ENCODE measurements at regions not wholly inside any gene's neighbourhood (a gene's known extent, or its start where the extent isn't known, plus 50 kb on each side); places are given as distances from the start of the nearest gene placed in this dataset.

DNA sequence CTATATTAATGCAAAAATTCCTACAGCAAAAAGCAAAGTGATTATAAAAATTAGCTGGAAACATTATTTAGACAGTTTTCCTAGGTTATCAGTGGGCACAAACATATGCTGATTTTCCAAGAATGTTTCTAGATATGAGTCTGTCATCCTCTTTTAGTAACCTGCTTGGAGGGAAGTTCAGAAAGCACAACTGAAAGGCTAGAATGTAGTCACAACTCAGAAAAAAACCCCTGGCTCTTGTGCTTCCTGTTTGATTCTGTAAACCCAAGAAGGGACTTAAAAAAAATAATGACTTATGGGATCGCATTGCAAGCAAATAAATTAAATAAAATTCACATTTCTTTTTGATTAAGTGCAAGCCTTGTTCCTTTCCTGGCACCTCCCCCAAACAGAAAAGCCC, 708.4 kb upstream of the EPHA7 start:
- TF ChIP-seq, protein P1, sequence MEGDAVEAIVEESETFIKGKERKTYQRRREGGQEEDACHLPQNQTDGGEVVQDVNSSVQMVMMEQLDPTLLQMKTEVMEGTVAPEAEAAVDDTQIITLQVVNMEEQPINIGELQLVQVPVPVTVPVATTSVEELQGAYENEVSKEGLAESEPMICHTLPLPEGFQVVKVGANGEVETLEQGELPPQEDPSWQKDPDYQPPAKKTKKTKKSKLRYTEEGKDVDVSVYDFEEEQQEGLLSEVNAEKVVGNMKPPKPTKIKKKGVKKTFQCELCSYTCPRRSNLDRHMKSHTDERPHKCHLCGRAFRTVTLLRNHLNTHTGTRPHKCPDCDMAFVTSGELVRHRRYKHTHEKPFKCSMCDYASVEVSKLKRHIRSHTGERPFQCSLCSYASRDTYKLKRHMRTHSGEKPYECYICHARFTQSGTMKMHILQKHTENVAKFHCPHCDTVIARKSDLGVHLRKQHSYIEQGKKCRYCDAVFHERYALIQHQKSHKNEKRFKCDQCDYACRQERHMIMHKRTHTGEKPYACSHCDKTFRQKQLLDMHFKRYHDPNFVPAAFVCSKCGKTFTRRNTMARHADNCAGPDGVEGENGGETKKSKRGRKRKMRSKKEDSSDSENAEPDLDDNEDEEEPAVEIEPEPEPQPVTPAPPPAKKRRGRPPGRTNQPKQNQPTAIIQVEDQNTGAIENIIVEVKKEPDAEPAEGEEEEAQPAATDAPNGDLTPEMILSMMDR (IDR thresholded peaks at IDR 0.05), result no peak
- no peak for TF ChIP-seq POLR2A (IDR thresholded peaks at IDR 0.05)

All from right lobe of liver (tissue), 4 donors.